ENCODE measurements at regions not wholly inside any gene's neighbourhood (a gene's known extent, or its start where the extent isn't known, plus 50 kb on each side); places are given as distances from the start of the nearest gene placed in this dataset.
"Not testable (repeated sequence)": the region's sequence is repeated elsewhere in the genome, so short reads cannot be mapped to it uniquely, and the experiment has no call there.

GRCh38 chr12:47473091-47473490 is 232.7 kb downstream of the RPAP3 start:
- no peaks in the 10 kb centered on the region for H3K36me3 Mint-ChIP-seq (ENCODE audit: insufficient read depth)
- H3K4me1 Mint-ChIP-seq (ENCODE audit: low read depth) = no peaks in the 10 kb centered on the region
- peaks cover 27% of the 10 kb centered on the region for H3K9me3 Mint-ChIP-seq (ENCODE audit: low read depth)
- no peaks in the 10 kb centered on the region for H3K27me3 Mint-ChIP-seq
- H3K27ac Mint-ChIP-seq = no peak overlapping the region
- no peak for DNase-seq (ENCODE audit: low spot score, unreplicated experiment)
- H3K4me3 Mint-ChIP-seq (ENCODE audit: low read depth) = no peak overlapping the region
- no peak for TF ChIP-seq CTCF (IDR thresholded peaks at IDR 0.05; ENCODE audit: unreplicated experiment)

- not testable (repeated sequence) for H3K27me3 Mint-ChIP-seq; H3K4me3 Mint-ChIP-seq (ENCODE audit: low read depth); H3K9me3 Mint-ChIP-seq (ENCODE audit: low read depth); H3K36me3 Mint-ChIP-seq (ENCODE audit: insufficient read depth); DNase-seq (ENCODE audit: low spot score, unreplicated experiment); H3K27ac Mint-ChIP-seq; H3K4me1 Mint-ChIP-seq (ENCODE audit: low read depth)
These were observed 235.5 kb downstream of the RPAP3 start for GRCh38 chr12:47470349-47470748.

- not testable (repeated sequence) for H3K27ac Mint-ChIP-seq
These were observed 241.9 kb downstream of the RPAP3 start for GRCh38 chr12:47463918-47464317.

GRCh38 chr12:47458279-47458678 is 247.6 kb downstream of the RPAP3 start:
- DNase-seq (ENCODE audit: low spot score, unreplicated experiment) = no peak
- Mint-ChIP-seq H3K4me1 (ENCODE audit: low read depth) (no peaks in the 10 kb centered on the region), H3K4me3 (ENCODE audit: low read depth) (no peak overlapping the region), H3K27me3 (peaks cover 17% of the 10 kb centered on the region), H3K27ac (no peak overlapping the region), H3K36me3 (ENCODE audit: insufficient read depth) (no peaks in the 10 kb centered on the region), H3K9me3 (ENCODE audit: low read depth) (peaks cover 22% of the 10 kb centered on the region)
- no peak for TF ChIP-seq CTCF (IDR thresholded peaks at IDR 0.05; ENCODE audit: unreplicated experiment)

More at GRCh38 chr12:47463918-47464317, 241.9 kb downstream of the RPAP3 start:
- H3K36me3 Mint-ChIP-seq (ENCODE audit: insufficient read depth); H3K4me1 Mint-ChIP-seq (ENCODE audit: low read depth); H3K27me3 Mint-ChIP-seq; DNase-seq (ENCODE audit: low spot score, unreplicated experiment); H3K4me3 Mint-ChIP-seq (ENCODE audit: low read depth): not testable (repeated sequence)
- peaks cover 23% of the 10 kb centered on the region for H3K9me3 Mint-ChIP-seq (ENCODE audit: low read depth)

GRCh38 chr12:47449797-47450196 is 256.0 kb downstream of the RPAP3 start:
- peaks cover 11% of the 10 kb centered on the region for H3K27me3 Mint-ChIP-seq
- no peaks in the 10 kb centered on the region for H3K36me3 Mint-ChIP-seq (ENCODE audit: insufficient read depth)
- H3K4me3 Mint-ChIP-seq (ENCODE audit: low read depth) = no peak overlapping the region
- TF ChIP-seq CTCF (IDR thresholded peaks at IDR 0.05; ENCODE audit: unreplicated experiment) = no peak
- peaks cover 2% of the 10 kb centered on the region for H3K9me3 Mint-ChIP-seq (ENCODE audit: low read depth)
- H3K27ac Mint-ChIP-seq = no peak overlapping the region
- H3K4me1 Mint-ChIP-seq (ENCODE audit: low read depth) = no peaks in the 10 kb centered on the region
- no peak for DNase-seq (ENCODE audit: low spot score, unreplicated experiment)

GRCh38 chr12:47442310-47442709 is 263.5 kb downstream of the RPAP3 start:
- H3K4me3 Mint-ChIP-seq (ENCODE audit: low read depth) = no peak overlapping the region
- H3K4me1 Mint-ChIP-seq (ENCODE audit: low read depth) = no peaks in the 10 kb centered on the region
- peaks cover 44% of the 10 kb centered on the region for H3K9me3 Mint-ChIP-seq (ENCODE audit: low read depth)
- H3K36me3 Mint-ChIP-seq (ENCODE audit: insufficient read depth) = no peaks in the 10 kb centered on the region
- no peak for TF ChIP-seq CTCF (IDR thresholded peaks at IDR 0.05; ENCODE audit: unreplicated experiment)
- H3K27ac Mint-ChIP-seq = no peak overlapping the region
- no peaks in the 10 kb centered on the region for H3K27me3 Mint-ChIP-seq
- no peak for DNase-seq (ENCODE audit: low spot score, unreplicated experiment)
